ENCODE measurements at regions not wholly inside any gene's neighbourhood (a gene's known extent, or its start where the extent isn't known, plus 50 kb on each side); places are given as distances from the start of the nearest gene placed in this dataset.
"Not testable (repeated sequence)": the region's sequence is repeated elsewhere in the genome, so short reads cannot be mapped to it uniquely, and the experiment has no call there.

DNA sequence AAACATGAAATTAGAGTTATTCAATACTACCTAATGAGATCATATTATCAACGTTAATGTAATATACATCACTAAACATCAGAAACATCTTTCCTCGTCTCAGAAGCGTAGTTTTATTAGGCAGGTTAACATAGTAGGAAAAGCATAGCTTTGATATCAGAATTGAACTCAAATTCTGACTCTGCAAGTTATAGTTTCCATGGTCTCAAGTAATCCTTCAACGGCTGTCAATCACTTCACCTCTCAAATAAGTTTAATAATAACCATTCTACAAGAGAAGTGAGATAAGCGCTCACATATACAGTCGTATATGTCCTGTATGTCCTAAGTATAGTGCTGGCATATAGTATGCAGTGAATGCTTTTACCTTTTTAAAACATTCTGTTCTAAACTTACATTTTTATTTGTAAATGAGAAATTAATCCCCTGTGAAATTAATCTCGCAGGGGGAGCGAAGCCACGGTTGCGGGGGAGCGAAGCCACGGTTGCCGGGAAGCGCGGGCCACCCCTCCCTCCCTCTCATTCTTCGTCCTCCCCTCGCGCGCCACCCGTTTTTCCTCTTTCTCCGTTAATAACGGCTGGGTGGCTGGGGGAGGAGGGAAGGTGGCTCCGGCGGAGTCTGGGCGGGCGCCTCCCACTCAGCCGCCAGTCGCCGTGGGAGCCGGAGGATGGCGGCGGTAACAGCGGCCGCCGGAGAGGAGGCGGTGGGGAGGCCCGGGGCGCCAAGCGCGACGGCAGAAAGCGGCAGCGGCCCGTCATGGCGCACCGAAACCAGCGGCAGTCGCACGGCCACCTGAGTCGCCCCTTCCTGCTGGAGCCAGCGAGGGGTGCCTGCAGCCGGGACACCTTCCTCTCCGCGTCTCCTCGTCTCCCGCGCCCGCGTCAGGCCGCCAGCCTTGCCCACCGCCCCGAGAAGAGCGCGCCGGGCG lies 163.8 kb downstream of the KBTBD2 start:
- POLR2A ChIA-PET, CTCF ChIA-PET: not testable (repeated sequence)
- TF ChIP-seq, protein P1, sequence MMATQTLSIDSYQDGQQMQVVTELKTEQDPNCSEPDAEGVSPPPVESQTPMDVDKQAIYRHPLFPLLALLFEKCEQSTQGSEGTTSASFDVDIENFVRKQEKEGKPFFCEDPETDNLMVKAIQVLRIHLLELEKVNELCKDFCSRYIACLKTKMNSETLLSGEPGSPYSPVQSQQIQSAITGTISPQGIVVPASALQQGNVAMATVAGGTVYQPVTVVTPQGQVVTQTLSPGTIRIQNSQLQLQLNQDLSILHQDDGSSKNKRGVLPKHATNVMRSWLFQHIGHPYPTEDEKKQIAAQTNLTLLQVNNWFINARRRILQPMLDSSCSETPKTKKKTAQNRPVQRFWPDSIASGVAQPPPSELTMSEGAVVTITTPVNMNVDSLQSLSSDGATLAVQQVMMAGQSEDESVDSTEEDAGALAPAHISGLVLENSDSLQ (IDR thresholded peaks at IDR 0.05) = peak; percentile 71
- TF ChIP-seq TARDBP (IDR thresholded peaks at IDR 0.05) = 0 out of 2 replicates have a peak, but pooled peaks have one; percentile 39
- peak; percentile 16 for DNase-seq (ENCODE audit: extremely low spot score)

DNA sequence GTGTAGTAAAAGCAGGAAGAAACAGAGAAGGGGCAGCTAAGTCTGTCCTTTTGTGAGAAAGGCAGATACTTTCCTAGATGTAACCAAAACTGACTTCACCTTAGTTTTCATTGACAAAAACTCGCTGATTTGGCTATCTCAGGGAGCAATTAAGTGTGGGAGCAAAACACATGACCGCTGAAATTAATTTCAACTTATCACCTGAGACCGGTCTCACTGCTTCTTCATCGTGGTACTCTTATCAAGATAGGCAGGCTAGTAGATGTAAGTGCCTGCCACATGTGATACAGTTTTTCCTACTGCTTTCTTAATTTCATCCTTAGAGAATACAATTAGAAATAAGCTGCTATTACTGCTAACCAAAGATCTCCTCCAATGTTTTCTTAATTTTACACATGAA lies 168.7 kb downstream of the KBTBD2 start:
- POLR2A ChIA-PET; DNase-seq (ENCODE audit: extremely low spot score); CTCF ChIA-PET: not testable (repeated sequence)

DNA sequence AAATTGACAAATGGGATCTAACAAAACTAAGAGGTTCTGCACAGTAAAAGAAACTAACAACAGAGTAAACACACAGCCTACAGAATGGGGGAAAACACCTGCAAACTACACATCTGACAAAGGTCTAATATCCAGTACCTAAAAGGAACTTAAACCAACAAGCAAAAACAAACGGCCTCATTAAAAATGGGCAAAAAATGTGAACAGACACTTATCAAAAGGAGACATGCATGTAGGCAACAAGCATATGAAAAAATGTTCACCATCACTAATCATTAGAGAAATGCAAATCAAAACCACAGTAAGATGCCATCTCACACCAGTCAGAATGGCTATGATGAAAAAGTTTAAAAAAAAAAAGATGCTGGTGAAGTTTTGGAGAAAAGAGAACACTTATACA lies 197.4 kb downstream of the KBTBD2 start:
- ChIA-PET POLR2A (no interaction called here), CTCF (interaction anchor here (0.5 kb wide), 1 partner anchor 1528 kb away, joined by 3 read pairs; no protein-coding TSS in a partner anchor)
- TF ChIP-seq BHLHE40 (IDR thresholded peaks at IDR 0.05; ENCODE audit: borderline replicate concordance) (no peak), TARDBP (IDR thresholded peaks at IDR 0.05) (no peak), ZNF384 (IDR thresholded peaks at IDR 0.05) (no peak), FOXM1 (IDR thresholded peaks at IDR 0.05; ENCODE audit: borderline replicate concordance) (no peak), FOXK2 (IDR thresholded peaks at IDR 0.05) (no peak), L3MBTL2 (conservative IDR thresholded peaks at IDR 0.05) (no peak), LEF1 (IDR thresholded peaks at IDR 0.05; ENCODE audit: borderline replicate concordance) (no peak)
- DNase-seq (ENCODE audit: extremely low spot score) = no peak

DNA sequence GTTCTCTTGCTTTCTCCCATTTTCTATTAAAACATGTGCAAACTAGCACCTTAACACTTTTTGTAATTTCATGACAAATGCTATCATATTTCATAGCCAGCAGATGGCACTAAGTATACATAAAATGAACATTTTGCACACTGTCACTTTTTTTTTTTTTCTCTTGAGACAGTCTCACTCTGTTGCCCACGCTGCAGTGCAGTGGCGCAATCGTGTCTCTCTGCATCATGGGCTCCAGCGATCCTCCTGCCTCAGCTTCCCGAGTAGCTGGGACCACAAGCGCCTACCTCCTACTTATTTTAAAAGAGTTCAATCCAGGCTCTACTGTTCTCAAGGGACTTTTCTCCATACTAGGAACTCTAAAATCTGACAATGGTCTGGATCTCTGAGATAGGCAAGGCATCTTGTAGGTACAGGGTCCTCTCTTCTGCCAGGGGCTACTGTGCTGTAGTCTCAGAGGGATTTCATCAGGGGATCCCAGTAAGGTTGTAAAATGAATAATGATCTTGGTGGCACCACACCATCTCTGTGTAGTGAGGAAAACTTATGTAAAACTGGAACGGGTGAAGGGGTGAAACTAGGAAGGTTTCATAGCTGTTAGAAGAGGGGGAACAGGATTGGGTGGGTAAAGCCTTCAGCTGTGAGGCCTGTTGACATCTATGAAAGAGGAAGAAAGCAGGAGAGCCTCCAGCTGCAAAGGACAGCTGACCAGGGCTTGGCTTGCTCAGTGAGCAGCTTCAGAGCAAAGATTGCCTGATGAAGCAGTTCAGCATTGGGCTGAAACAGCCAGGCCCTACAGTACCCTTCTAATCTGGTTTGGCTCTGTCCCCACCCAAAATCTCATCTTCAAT lies 196.9 kb downstream of the AVL9 start:
- DNase-seq (ENCODE audit: extremely low spot score); POLR2A ChIA-PET: not testable (repeated sequence)
- peak; percentile 79 for TF ChIP-seq ZNF384 (IDR thresholded peaks at IDR 0.05)
- CTCF ChIA-PET = interaction anchor here (0.6 kb wide), 1 partner anchor 153 kb away, joined by 3 read pairs; no protein-coding TSS in a partner anchor

DNA sequence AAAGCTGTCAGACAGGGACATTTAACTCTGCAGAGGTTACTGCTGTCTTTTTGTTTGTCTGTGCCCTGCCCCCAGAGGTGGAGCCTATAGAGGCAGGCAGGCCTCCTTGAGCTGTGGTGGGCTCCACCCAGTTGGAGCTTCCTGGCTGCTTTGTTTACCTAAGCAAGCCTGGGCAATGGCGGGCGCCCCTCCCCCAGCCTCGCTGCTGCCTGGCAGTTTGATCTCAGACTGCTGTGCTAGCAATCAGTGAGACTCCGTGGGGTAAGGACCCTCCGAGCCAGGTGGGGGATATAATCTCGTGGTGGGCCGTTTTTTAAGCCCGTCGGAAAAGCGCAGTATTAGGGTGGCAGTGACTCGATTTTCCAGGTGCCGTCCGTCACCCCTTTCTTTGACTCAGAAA lies 192.8 kb downstream of the AVL9 start:
- CTCF ChIA-PET; POLR2A ChIA-PET; DNase-seq (ENCODE audit: extremely low spot score): not testable (repeated sequence)

DNA sequence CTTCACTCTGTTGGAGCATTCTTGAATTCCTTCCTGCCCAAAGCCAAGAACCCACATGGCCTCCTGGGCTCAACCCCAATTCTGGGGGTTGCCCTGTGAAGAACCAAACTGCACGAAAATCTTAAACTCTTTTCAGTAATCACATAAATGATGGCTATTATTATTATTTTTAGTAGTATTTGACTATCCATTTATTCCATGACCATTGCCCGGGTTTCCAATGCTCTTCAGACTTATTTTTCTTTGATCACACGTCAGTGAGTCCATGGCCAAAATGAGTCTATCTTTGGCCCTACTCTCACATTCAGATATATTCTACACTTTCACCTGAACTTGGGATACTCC lies 185.9 kb downstream of the AVL9 start:
- POLR2A ChIA-PET = no interaction called here

DNA sequence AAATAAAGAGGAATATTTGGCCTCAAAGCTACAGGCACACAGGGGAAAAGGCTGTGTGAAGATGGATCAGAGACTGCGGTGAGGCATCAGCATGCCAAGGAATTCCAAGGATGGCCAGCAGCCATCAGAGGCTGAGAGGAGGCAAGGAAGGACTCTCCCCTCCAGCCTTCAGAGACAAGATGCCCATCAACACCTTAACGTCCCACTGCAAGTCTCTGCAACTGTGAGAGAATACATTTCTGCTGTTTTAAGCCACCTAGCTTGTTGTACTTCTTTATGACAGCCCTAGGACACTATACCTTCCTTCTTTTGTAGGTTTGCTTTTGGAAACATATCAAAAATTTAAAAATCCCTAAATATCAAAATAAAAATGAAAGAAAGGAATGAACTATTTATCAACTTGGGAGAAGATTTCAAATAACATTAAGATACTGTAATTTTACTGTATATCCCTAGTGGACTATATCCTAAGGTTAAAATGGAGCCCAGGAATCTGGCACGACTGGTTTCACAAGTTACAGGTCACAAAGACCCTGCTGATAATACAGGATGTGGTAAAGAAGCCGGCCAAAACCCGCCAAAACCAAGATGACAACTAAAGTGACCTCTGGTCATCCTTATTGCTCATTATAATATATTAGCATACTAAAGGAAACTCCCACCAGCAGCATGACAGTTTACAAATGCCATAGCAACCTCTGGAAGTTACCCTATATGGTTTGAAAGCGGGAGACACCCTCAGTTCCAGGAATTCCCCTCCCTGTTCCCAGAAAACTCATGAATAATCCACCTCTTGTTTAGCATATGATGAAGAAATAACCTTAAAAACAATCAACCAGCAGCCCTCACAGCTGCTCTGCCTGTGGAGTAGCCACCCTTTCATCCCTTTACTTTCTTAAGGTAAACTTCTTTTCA lies 185.2 kb downstream of the AVL9 start:
- ChIA-PET POLR2A (no interaction called here), CTCF (no interaction called here)
- DNase-seq (ENCODE audit: extremely low spot score) = no peak
- no peak for TF ChIP-seq FOXK2 (IDR thresholded peaks at IDR 0.05)
- TF ChIP-seq ELF4 (IDR thresholded peaks at IDR 0.05) = no peak
- no peak for TF ChIP-seq FOXM1 (IDR thresholded peaks at IDR 0.05; ENCODE audit: borderline replicate concordance)
- no peak for TF ChIP-seq TARDBP (IDR thresholded peaks at IDR 0.05)
- TF ChIP-seq, protein P1 (IDR thresholded peaks at IDR 0.05) = no peak
- TF ChIP-seq FOXA1 (IDR thresholded peaks at IDR 0.05) = no peak
- no peak for TF ChIP-seq SP1 (IDR thresholded peaks at IDR 0.05)
- no peak for TF ChIP-seq NFRKB (IDR thresholded peaks at IDR 0.05)
- TF ChIP-seq LEF1 (IDR thresholded peaks at IDR 0.05; ENCODE audit: borderline replicate concordance) = no peak

More for the DNA sequence above, 185.9 kb downstream of the AVL9 start:
- TF ChIP-seq FOXK2 (IDR thresholded peaks at IDR 0.05) = no peak
- TF ChIP-seq TARDBP (IDR thresholded peaks at IDR 0.05) = no peak
- CTCF ChIA-PET = no interaction called here
- DNase-seq (ENCODE audit: extremely low spot score) = no peak

DNA sequence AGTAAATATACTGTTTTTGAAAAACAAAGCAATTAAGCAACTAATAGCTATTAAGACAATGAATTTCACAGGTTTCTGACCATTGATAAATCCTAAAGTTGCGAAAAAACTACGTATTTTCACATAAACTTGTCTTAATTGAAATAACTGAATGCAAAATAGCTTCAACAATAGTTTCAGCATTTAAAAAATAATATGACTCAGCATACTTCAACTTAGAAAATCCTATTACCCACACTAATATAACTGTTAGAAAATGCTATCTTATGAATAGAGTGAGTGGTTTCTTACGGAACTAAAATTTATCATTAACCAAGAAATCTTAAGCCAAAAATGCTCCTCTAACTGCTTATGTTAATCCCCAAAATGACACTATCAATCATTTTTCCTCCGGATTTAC lies 183.9 kb downstream of the AVL9 start:
- CTCF ChIA-PET = interaction anchor here (0.6 kb wide), 1 partner anchor 429 kb away, joined by 3 read pairs; no protein-coding TSS in a partner anchor
- DNase-seq (ENCODE audit: extremely low spot score) = no peak
- POLR2A ChIA-PET = no interaction called here
- TF ChIP-seq, protein P1 (IDR thresholded peaks at IDR 0.05) = no peak
- TF ChIP-seq NFRKB (IDR thresholded peaks at IDR 0.05) (no peak), BHLHE40 (IDR thresholded peaks at IDR 0.05; ENCODE audit: borderline replicate concordance) (no peak), FOXA1 (IDR thresholded peaks at IDR 0.05) (no peak), ARNT (IDR thresholded peaks at IDR 0.05) (no peak), L3MBTL2 (conservative IDR thresholded peaks at IDR 0.05) (no peak), FOXK2 (IDR thresholded peaks at IDR 0.05) (no peak), SP1 (IDR thresholded peaks at IDR 0.05) (no peak)
